ENCODE measurements at regions not wholly inside any gene's neighbourhood (a gene's known extent, or its start where the extent isn't known, plus 50 kb on each side); places are given as distances from the start of the nearest gene placed in this dataset.

DNA sequence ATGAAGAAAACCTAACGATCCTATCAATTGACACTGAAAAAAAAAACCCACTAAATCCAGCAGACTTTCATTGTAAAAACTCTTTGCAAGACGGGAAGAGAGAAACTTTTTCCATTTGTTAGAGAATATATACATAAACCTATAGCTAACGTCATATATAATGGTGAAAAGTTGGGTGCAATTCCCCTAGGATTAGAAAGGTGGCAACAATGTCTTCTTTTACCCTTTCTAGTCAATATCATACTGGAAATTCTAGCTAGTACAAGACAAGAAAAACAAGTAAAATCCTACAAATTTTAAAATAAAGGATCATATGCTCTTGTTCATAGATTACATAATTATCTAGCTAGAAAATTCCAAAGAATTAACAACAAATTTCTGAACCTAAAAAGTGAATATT, 1596.5 kb upstream of the LRRTM1 start:
- DNase-seq (ENCODE audit: low read depth), result no peak

- DNase-seq (ENCODE audit: low read depth), result no peak
These were observed 1591.2 kb upstream of the LRRTM1 start for GRCh38 chr2:81895620-81896250.

GRCh38 chr2:81894451-81894990, 1590.0 kb upstream of the LRRTM1 start:
- DNase-seq (ENCODE audit: low read depth), result no peak

DNA sequence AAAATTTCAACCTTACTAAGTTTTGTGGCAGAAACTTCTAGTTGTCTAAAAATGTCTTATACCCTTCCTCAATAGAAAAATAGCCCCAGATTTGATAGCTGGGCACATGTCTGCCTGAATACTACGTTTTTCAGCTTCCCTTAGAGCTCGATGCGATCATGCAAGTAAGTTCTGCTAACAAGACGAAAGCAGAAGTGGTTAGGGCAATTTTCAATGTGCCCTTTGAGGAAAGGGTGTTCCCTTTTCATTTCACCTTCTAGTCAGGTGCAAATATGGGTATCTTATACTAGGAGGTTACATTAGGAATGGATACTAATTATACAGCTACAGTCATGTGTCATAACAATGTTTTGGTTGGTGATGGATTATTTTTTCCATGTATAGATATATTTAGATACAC, 1572.1 kb upstream of the LRRTM1 start:
- DNase-seq (ENCODE audit: low read depth), result no peak

GRCh38 chr2:81872006-81872405, 1567.5 kb upstream of the LRRTM1 start:
- no peak for DNase-seq (ENCODE audit: low read depth)

DNA sequence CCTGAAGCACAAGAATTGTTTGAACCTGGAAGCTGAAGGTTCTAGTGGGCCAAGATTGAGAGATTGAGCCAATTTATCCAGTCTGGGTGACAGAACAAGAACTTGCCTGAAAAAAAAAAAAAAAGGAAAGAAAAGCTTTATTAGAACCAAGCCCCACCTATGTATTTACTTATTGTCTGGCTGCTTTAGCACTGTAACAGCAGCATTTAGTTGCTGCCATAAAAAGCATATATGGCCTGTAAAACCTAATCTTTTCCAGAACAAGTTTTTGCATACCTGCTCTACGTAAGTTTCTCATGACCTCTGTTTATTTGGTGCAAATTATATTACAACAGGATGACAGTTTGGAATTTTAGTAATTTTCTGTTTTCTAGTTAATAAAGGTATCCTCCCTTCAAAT, 1565.6 kb upstream of the LRRTM1 start:
- no peak for DNase-seq (ENCODE audit: low read depth)

GRCh38 chr2:81858998-81859397, 1554.4 kb upstream of the LRRTM1 start:
- DNase-seq (ENCODE audit: low read depth), result no peak

DNA sequence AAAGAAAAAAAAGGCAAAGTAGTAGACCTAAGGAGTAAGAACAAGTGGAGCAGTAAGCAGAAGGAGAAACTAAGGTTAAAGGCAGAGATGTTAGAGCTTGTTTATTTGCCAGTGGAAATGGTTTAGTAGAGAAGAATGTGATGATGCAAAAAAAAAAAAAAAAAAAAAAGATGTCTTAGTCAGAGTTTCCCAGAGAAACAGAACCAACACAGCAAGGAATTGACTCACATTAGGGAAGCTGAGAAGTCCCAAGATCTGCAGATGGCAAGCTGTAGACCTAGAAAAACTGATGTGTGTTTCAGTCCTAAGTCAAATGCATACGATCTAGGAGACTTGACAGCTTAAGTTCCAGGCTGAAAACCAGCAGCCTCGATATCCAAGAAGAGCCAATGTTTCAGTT, 1548.8 kb upstream of the LRRTM1 start:
- DNase-seq (ENCODE audit: low read depth), result no peak

DNA sequence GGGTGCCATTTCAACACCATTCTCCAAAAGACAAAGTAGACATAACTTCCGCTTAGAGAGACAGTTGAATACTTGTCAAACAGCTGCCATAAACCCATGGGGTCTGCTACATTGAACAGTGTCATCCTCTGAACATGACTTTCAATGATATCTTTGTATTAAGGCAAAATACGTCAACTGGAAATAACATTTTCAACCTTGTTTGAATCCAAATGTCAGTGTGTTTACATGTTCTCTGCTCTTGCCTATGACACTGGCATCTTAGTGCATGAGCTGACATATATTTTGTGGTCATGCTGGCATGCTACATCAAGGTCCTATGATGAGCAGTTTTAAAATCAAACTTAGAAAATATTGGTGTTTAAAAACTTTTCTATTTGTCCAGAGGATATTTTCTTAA, 1548.1 kb upstream of the LRRTM1 start:
- DNase-seq (ENCODE audit: low read depth), result no peak

GRCh38 chr2:81839780-81840179, 1535.2 kb upstream of the LRRTM1 start:
- DNase-seq (ENCODE audit: low read depth), result no peak

- DNase-seq (ENCODE audit: low read depth), result no peak
These were observed 1530.9 kb upstream of the LRRTM1 start for GRCh38 chr2:81835321-81836000.

- DNase-seq (ENCODE audit: low read depth), result no peak
These were observed 1482.3 kb upstream of the LRRTM1 start for GRCh38 chr2:81786811-81787210.

DNA sequence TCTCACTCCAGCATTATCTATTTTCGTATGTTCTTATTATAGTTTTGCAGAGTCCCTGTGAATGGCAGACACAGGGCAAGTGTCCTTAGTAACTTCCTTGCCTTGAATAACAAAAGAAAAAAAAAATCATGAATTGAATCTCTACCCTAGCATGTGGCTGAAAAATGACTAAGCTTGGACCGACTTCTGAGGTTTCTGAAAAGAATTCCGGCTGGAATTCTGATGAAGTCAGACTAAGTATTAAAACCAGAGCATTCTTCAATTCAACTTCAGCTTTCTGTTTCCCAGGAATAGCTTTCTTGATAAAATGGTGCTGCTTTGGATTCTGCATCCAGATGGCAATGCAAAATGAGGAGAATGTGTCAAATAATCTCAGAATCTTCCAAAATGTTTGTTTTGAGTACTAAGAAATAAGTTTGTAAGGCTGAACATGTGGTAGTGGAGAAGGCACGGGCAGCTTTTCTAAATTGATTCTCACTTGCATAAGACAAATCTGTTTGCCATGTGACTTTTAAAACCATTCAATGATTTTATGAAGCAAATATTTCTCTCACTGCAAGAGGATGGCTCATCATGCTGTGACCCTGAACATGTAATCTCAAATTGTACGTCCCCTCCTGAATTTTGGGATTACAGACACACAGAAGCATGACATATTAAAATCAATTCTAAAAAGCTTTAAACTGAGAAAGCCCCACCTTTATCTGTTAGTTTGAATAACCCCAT, 1462.8 kb upstream of the LRRTM1 start:
- DNase-seq (ENCODE audit: low read depth), result no peak

GRCh38 chr2:81747481-81748070, 1443.0 kb upstream of the LRRTM1 start:
- no peak for DNase-seq (ENCODE audit: low read depth)

DNA sequence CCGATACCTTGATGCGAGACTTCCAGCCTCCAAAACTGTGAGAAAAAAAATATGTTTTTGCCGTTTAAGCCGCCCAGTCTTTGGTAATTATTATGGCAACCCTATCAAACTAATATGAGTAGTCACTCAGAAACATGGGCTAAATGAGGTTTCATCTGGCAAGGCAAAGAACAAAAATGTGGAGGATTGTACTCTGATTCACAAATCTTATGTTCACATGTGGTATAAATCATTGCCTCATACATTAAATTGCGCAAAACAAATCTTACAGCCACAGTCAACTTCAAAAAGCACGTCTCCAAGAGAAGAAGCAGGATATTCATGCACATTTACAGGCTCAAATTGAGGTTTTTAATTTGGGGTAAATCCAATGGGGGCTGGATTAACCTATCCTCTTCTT, 1435.4 kb upstream of the LRRTM1 start:
- DNase-seq (ENCODE audit: low read depth), result no peak

DNA sequence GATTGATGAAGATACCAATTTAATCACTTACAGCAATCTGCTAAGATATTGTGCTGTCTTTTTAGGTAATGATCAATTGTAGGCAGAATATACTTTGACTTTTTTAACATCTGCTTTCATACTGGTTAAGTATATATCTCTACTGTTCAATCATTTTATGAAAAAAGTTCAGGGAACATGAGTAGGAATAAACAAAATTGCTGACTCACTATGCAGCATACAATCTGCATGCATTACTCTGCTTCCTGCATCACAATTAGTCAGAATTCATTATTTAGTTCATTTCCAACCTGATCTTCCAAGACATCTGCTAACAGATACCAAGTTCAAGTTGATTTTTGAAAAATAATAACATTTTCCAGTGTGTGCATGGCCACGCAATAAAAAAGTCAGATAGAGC, 1430.4 kb upstream of the LRRTM1 start:
- no peak for DNase-seq (ENCODE audit: low read depth)

GRCh38 chr2:81714817-81715216, 1410.3 kb upstream of the LRRTM1 start:
- DNase-seq (ENCODE audit: low read depth), result no peak

GRCh38 chr2:81706856-81707255, 1402.3 kb upstream of the LRRTM1 start:
- DNase-seq (ENCODE audit: low read depth), result no peak

DNA sequence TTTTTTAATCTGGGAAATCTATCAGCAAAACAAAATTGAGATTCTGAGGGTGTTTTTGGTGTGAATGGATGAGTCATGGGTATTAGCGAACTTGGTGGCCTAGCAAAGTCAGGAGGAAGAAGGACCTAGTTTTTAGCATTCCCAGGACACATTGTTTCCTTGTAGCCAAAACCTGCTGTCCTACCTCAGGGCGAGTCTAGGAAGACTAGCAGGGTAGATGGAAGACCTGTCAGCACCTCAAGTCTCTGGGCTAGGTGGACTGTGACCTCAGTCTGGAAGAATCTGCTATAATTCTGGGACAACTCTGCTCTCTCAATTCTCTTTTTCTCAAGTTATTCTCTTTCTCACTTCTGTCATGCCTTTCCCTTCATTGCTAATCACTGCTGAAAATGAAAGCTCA, 1399.3 kb upstream of the LRRTM1 start:
- DNase-seq (ENCODE audit: low read depth), result no peak

- DNase-seq (ENCODE audit: low read depth), result no peak
These were observed 1388.0 kb upstream of the LRRTM1 start for GRCh38 chr2:81692566-81692965.

DNA sequence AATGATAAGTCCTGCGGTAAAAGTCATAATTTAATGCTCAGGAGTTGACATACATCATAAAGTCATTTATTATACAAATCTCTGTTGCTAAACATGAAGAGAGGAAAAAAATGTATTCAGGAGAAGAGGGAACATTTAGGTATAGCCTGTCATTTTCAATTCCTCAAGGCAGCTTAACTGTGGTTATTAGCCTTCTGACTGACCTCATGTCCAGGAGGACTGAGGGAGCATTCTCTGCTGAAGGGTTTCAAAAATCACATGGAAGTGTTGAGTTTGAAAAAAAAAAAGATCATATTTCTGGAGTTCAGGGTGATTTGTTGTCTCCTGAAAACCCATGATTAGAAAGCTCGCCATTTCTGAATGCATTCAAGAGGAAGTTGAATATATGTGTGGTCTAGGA, 1371.1 kb upstream of the LRRTM1 start:
- DNase-seq (ENCODE audit: low read depth), result no peak

DNA sequence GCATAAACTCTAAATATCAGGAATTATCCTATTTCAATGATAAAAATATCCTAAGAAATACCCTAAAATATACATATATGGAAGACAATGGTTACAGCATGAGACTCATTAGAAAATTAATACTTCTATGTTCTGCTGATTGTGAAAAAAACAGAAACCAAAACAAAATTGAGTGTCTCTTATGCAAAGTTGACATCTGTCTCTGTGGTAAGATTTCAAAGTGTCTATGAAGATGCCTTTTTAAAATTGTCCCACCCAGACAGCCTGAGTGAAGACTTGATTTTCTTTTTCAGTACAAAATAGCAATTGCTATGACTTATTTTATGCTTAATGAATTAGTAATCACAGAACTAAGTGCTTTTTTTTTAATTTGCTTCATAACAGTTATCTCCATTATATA, 1368.4 kb upstream of the LRRTM1 start:
- DNase-seq (ENCODE audit: low read depth), result no peak

DNA sequence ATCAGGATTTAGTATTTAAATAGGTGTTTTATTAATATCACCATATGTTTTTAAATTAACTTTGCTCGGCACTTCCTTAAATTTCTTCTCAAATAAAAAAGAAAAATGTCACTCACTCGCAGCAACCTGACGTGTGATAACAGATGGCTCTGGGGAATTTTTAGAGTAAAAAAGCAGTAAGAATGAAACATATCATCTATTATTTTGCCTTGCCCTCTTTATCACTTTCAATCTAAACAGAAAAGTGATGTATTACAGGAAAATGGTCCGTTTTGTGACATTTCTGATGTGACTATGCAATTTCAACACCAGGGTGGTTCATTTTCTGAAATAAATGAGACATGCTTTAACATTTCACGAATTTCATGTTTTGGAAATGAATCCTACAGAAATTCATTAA, 1368.0 kb upstream of the LRRTM1 start:
- DNase-seq (ENCODE audit: low read depth), result no peak

Data from activated T-cell treated with anti-CD3 and anti-CD28 coated beads for 1 hour (primary cell).